ENCODE measurements at regions not wholly inside any gene's neighbourhood (a gene's known extent, or its start where the extent isn't known, plus 50 kb on each side); places are given as distances from the start of the nearest gene placed in this dataset.
"Not testable (repeated sequence)": the region's sequence is repeated elsewhere in the genome, so short reads cannot be mapped to it uniquely, and the experiment has no call there.

DNA sequence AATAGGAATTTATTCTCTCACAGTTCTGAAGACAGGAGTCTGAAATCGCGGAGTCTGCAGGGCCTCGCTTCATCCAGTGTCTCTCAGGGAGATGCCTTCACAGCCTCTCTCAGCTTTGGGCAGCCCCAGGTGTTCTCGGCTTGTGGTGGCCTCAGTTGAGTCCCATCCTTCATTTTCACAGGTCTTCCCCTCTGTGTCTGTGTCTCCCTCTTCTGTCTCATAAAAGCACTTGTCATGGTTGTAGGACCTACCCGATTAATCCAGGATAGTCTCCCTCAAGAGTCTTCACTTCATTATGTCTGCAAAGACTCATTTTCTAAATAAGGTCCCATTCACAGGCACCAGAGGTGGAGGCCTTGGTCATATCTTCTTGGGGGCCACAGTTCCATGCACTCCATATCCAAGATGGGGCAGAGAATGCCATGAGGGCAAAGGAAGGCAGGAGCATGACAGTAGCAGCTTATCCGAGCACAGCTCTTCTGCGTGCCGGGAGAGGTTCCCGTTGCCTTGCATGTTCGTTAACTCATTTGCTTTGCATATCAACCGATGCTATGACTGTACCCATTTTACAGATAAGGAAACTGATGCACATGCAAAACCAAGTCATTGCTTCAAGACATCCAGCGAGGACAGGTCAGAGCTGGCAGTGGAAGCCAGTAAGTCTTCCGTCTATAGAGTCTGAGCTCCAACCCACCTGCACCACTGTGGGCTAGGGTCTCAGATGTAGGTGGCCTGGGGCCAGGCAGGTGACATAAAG, 363.8 kb upstream of the SULF2 start:
- Mint-ChIP-seq H3K36me3 (ENCODE audit: low read depth) (no peaks in the 10 kb centered on the region), H3K4me3 (no peak overlapping the region), H3K4me1 (ENCODE audit: low read depth) (no peaks in the 10 kb centered on the region), H3K9me3 (no peaks in the 10 kb centered on the region), H3K27ac (no peak overlapping the region), H3K27me3 (ENCODE audit: low read depth) (no peaks in the 10 kb centered on the region)

DNA sequence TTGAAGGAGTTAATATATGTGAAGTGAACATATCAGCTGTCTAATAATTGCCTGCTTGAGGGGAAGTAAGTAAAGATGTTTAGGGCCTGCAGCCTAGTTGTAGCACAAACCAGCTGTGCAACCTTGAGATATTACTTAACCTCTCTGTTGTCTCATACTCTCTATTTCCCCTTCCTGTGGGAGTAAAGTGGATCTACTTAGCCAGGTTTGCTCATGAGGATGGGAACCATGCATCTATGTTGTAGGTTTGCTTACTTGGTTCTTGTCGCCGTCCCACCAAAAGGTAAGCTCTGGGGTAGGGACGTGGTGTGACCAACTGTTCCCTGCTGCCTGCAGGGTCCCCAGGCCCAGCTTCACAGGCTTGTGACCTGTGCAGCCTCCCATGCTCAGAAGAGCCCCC, 362.7 kb upstream of the SULF2 start:
- Mint-ChIP-seq H3K36me3 (ENCODE audit: low read depth) (no peaks in the 10 kb centered on the region), H3K9me3 (no peaks in the 10 kb centered on the region), H3K4me1 (ENCODE audit: low read depth) (no peaks in the 10 kb centered on the region), H3K27ac (no peak overlapping the region), H3K4me3 (no peak overlapping the region), H3K27me3 (ENCODE audit: low read depth) (no peaks in the 10 kb centered on the region)

DNA sequence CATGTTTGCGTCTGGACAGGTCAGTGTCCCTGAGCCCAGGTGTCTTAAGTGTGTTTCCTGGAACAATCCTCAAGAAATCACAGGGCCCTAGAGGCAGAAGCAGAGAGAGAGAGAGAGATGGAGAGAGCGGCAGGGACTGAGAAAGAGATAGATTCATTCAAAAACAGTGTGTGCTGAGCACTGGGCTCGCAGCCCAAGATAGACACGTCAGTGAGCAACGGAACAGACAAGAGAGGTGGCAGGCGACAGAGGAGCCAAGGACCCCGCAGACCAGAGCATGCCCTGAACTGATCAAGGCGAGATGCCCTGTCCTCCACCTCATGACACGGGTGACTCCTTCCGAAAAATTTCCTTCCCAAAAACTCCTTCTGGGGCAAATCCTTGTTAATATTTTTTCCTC, 362.0 kb upstream of the SULF2 start:
- Mint-ChIP-seq H3K4me1 (ENCODE audit: low read depth) (no peaks in the 10 kb centered on the region), H3K27me3 (ENCODE audit: low read depth) (no peaks in the 10 kb centered on the region), H3K4me3 (no peak overlapping the region), H3K36me3 (ENCODE audit: low read depth) (no peaks in the 10 kb centered on the region), H3K9me3 (no peaks in the 10 kb centered on the region), H3K27ac (no peak overlapping the region)

DNA sequence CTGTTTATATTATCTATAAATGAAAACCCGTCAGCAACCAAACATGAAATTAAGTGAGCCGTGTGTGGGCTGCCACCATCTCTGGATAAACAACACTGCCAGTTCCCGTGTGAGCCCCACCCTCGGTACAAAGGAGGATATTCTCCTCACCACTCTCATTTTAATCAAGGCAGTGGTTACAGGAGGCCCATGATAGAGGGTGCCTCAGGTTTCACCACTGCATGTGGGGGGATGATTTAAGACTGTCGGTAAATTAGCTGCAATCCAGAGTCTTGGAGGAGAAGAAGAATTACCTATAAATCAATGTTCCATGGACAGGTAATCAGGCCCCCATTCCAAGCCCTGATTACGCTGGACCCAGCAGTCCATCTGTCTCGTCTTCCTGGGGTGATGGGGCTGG, 361.6 kb upstream of the SULF2 start:
- Mint-ChIP-seq H3K4me3 (no peak overlapping the region), H3K9me3 (no peaks in the 10 kb centered on the region), H3K27me3 (ENCODE audit: low read depth) (no peaks in the 10 kb centered on the region), H3K4me1 (ENCODE audit: low read depth) (no peaks in the 10 kb centered on the region), H3K36me3 (ENCODE audit: low read depth) (no peaks in the 10 kb centered on the region), H3K27ac (no peak overlapping the region)

DNA sequence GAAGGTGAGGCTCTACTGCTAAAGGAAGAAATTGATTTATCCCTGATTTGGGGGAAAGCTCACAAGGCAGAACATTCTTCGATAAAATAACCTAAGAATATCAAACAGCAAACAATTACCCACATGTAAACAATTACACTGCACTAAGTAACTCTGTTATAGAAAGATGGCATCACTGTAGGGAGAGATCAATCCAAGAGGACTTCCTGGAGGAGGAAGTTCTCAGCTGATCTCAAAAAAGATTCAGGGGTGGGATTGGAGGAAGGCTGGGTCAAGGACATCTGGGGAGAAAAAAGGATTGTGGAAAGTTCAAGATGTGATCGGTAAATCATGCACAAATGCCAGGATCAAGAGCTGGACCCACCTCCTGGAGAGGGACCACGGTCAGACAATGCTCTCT, 361.0 kb upstream of the SULF2 start:
- H3K27me3 Mint-ChIP-seq (ENCODE audit: low read depth), result no peaks in the 10 kb centered on the region
- no peaks in the 10 kb centered on the region for H3K9me3 Mint-ChIP-seq
- H3K4me1 Mint-ChIP-seq (ENCODE audit: low read depth), result no peaks in the 10 kb centered on the region
- H3K27ac Mint-ChIP-seq, result no peak overlapping the region
- no peaks in the 10 kb centered on the region for H3K36me3 Mint-ChIP-seq (ENCODE audit: low read depth)
- H3K4me3 Mint-ChIP-seq, result no peak overlapping the region

DNA sequence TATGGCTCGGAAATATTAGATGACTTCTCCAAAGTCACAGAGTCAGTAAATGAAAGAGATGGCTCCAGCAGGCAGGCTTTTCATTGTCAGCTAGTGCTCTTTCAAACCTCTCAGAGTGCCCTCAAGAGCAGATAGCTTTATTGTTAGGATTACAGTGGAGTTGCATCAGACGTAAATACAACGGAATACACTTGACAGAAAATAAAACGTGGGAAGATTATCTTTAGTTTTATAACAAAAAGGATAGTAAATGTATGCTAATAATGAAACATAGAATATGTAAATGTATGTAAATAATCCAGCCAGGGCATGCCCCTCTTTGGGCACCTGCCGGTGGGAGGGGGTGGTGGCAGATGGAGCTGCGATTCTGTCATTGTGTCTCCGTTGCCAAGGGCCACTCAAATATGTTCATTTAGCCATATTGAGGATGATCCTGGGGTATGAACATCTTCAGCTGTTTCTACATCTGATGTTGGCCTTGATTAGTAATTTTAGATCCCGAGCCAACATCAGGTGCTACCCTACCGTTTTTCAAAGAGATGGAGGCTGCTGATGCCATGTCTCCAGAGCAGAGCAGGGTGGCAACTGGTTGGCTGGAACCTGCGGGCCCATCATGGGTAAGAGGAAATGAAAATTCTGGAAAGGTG, 358.3 kb upstream of the SULF2 start:
- Mint-ChIP-seq H3K27ac (no peak overlapping the region), H3K27me3 (ENCODE audit: low read depth) (no peaks in the 10 kb centered on the region), H3K4me1 (ENCODE audit: low read depth) (no peaks in the 10 kb centered on the region), H3K9me3 (no peaks in the 10 kb centered on the region), H3K4me3 (no peak overlapping the region), H3K36me3 (ENCODE audit: low read depth) (no peaks in the 10 kb centered on the region)

DNA sequence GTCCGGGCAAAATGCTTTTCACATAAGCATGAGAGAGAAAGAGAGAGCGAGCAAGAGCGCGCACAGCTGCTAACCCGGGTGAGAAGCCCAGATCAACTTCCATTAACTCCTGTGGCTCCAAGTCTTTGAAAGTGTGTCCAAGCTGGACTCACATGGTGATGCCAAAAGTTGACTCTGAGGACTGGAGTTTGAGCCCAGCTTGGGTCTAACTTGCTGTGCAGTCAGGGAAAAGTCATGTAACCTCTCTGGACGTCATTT, 357.2 kb upstream of the SULF2 start:
- Mint-ChIP-seq H3K9me3 (no peaks in the 10 kb centered on the region), H3K27me3 (ENCODE audit: low read depth) (no peaks in the 10 kb centered on the region), H3K4me1 (ENCODE audit: low read depth) (no peaks in the 10 kb centered on the region), H3K4me3 (no peak overlapping the region), H3K27ac (no peak overlapping the region), H3K36me3 (ENCODE audit: low read depth) (no peaks in the 10 kb centered on the region)

DNA sequence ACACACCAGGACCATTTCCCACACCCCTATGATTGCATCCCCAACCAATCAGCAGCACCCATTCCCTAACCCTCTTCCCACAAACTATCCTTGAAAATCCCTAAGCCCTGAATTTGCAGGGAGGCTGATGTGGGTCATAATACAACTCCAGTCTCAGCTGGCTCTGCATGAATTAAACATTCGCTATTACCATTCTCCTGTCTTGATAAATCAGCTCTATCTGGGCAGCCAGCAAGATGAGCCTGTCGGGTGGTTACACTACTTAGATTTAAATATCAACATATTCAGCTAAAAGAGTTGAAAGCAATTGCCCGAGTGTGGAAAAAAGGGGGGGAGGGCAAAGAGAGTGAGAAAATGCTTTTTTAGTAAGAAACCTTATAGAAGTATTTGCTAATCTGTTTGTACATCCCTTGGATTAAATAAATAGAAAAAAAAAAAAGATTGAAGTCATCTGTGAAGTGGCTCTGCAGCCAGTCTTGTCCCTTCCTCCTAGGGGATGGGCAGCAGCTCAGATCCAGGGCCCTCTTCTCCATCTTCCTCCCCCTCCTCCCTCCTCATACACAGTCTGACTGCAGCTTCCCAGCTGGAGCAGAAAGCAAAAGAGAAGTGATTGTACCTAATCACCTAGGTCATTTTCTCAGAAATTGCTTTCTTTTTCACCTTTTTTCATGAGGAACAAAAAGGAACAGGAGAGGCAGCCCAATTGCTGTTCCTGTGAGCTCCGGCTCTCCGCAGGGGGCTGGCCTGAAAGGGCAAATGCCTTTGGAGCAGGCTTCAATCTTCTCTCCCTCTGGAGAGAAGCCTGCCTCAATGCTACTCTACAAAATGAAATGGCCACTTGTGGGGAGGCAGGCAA, 356.6 kb upstream of the SULF2 start:
- Mint-ChIP-seq H3K36me3 (ENCODE audit: low read depth) (no peaks in the 10 kb centered on the region), H3K9me3 (no peaks in the 10 kb centered on the region), H3K27ac (no peak overlapping the region), H3K4me3 (no peak overlapping the region), H3K27me3 (ENCODE audit: low read depth) (no peaks in the 10 kb centered on the region), H3K4me1 (ENCODE audit: low read depth) (no peaks in the 10 kb centered on the region)

DNA sequence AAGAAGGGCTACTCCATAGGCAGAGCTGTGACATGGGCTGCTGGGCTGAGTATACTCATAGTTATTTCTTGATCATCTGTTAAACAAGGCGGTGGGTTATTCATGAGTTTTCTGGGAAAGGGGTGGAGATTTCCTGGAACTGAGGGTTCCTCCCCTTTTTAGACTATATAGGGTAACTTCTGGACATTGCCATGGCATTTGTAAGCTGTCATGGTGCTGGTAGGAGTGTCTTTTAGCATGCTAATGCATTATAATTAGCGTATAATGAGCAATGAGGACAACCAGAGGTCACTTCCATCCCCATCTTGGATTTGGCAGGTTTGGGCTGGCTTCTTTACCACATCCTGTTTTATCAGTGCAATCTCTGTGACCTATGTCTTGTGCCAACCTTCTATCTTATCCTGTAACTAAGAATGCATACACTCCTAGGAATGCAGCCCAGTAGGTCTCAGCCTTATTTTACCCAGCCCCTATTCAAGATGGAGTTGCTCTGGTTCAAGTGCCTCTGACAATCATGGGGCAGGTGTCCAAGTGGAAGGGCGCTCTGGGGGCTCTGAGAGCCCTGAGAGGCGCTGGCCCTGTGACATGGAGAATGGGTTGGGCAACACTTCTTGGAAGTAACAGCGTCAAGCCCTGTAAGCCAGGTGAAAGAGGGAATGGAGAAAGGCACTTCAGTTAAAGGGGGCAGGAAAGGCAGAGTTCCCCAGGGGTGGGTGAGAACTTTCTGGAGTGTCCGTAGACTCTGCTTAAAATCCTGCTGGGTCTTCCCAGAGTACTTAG, 354.2 kb upstream of the SULF2 start:
- Mint-ChIP-seq H3K36me3 (ENCODE audit: low read depth) (no peaks in the 10 kb centered on the region), H3K9me3 (no peaks in the 10 kb centered on the region), H3K27ac (no peak overlapping the region), H3K27me3 (ENCODE audit: low read depth) (no peaks in the 10 kb centered on the region), H3K4me1 (ENCODE audit: low read depth) (no peaks in the 10 kb centered on the region), H3K4me3 (no peak overlapping the region)

DNA sequence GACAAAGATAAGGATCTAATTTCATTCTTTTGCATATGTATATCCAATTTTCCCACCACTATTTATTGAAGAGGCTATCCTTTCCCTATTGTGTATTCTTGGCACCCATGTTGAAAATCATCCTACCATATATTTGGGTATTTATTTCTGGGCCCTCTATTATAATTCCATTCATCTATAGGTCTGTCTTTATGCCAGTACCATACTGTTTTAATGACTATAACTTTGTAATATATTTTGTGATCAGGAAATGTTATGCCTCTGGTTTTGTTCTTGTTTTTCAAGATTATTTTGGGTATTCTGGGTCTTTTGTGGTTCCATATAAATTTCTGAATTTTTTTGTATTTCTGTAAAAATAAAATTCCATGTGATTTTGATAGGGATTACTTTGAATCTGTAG, 347.6 kb upstream of the SULF2 start:
- H3K27ac Mint-ChIP-seq, result no peak overlapping the region
- H3K4me1 Mint-ChIP-seq (ENCODE audit: low read depth), result no peaks in the 10 kb centered on the region
- no peaks in the 10 kb centered on the region for H3K9me3 Mint-ChIP-seq
- no peaks in the 10 kb centered on the region for H3K36me3 Mint-ChIP-seq (ENCODE audit: low read depth)
- H3K4me3 Mint-ChIP-seq, result no peak overlapping the region
- H3K27me3 Mint-ChIP-seq (ENCODE audit: low read depth), result peaks cover 5% of the 10 kb centered on the region

DNA sequence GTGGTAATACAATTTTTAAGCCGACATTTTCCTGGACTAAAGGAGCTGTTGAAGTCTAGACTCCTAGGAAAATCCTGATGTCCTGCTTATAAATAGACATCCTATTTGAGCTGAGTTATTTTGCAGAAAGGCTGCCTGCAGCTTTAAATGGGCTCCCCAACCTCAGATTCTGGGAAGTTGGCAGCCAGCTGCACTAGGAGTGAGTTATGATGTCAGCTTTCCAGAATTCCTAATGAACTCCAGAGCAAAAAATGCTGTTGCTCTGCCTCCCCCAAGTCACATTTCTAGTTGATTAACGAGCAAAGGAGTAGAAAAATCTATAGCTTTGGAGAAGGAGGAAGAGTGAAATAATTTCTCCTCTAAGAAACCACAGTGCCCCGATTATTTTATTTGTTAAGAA, 346.3 kb upstream of the SULF2 start:
- no peaks in the 10 kb centered on the region for H3K9me3 Mint-ChIP-seq
- H3K36me3 Mint-ChIP-seq (ENCODE audit: low read depth), result no peaks in the 10 kb centered on the region
- H3K27me3 Mint-ChIP-seq (ENCODE audit: low read depth), result peaks cover 5% of the 10 kb centered on the region
- no peak overlapping the region for H3K27ac Mint-ChIP-seq
- H3K4me3 Mint-ChIP-seq, result no peak overlapping the region
- no peaks in the 10 kb centered on the region for H3K4me1 Mint-ChIP-seq (ENCODE audit: low read depth)

DNA sequence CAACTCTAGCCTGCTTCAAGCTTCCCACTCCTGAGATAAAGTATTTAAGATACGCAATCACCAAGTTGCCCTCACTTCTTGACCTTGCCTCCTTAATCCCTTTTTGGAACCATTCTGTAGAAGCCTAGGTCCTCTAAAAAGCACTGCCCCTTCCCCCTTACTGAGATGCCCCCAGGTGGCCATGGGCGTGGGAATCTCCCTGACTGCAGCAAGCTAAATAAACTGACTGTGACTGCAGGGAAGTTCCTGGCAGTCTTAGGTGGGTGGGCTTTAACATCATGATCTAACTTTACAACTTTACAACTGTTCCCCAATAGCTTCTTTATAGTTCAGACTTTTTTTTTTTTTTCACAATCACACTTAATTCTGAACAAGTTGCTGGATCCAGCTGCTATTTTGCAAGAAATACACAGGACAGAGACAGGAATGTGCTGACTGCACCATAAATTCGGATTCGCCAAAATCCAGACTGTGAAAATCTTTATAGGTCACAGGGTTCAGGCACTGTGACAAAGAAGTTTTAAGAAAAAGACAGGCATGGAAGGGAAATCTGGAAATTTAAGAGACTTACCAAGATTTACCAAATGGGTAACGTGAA, 344.2 kb upstream of the SULF2 start:
- Mint-ChIP-seq H3K4me1 (ENCODE audit: low read depth) (no peaks in the 10 kb centered on the region), H3K9me3 (no peaks in the 10 kb centered on the region), H3K27ac (no peak overlapping the region), H3K27me3 (ENCODE audit: low read depth) (peaks cover 5% of the 10 kb centered on the region), H3K36me3 (ENCODE audit: low read depth) (no peaks in the 10 kb centered on the region), H3K4me3 (no peak overlapping the region)

DNA sequence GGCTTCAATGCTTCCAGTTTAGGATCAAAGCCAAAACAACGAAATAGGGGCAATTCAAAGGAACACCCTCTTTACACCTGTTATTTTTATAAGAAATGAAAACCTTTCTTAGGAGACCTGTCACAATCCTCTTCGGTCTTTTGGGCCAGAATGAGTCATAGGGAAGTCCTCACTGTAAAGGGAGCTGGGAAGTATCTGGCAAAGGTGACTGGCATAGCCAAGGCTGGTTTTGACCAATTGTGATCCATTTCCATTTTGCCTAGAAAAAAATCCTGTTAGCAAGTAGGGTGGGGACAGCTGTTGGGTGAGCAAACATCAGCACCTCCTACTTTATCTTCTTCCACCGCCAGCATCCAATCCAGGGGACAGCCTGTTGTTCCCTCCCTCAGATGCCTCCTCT, 343.2 kb upstream of the SULF2 start:
- peaks cover 5% of the 10 kb centered on the region for H3K27me3 Mint-ChIP-seq (ENCODE audit: low read depth)
- no peaks in the 10 kb centered on the region for H3K4me1 Mint-ChIP-seq (ENCODE audit: low read depth)
- no peaks in the 10 kb centered on the region for H3K36me3 Mint-ChIP-seq (ENCODE audit: low read depth)
- H3K4me3 Mint-ChIP-seq, result no peak overlapping the region
- no peak overlapping the region for H3K27ac Mint-ChIP-seq
- no peaks in the 10 kb centered on the region for H3K9me3 Mint-ChIP-seq

DNA sequence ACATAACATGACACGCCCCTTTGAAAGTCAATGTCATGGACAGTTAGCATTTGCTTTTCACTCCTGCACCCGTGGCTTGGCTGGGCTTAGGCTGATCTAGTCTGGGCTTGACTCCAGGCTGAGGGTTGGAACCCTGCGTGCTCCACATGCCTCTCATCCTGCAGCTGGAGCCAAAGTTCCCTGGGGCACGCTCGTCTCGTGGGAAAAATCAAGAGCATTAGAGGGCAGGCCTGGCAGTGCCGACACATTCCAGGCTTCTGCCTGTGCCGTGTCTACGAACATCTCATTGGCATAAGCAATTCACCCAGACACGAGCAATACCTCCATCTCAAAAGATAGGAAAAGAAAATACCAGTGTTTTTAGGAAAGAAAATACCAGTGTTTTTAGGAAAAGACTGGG, 342.7 kb upstream of the SULF2 start:
- not testable (repeated sequence) for H3K9me3 Mint-ChIP-seq; H3K36me3 Mint-ChIP-seq (ENCODE audit: low read depth); H3K27ac Mint-ChIP-seq; H3K4me3 Mint-ChIP-seq; H3K27me3 Mint-ChIP-seq (ENCODE audit: low read depth); H3K4me1 Mint-ChIP-seq (ENCODE audit: low read depth)

All from T-helper 1 cell treated with Interleukin-12 subunit alpha and Interleukin-12 subunit beta and Interleukin-4 antibody, amounts not matched to agents 30 μg/mL and 1 μg/mL, for 36 hours (primary cell).